Esophagus muscularis mucosa (tissue), 4 donors: ENCODE measurements at regions not wholly inside any gene's neighbourhood (a gene's known extent, or its start where the extent isn't known, plus 50 kb on each side); places are given as distances from the start of the nearest gene placed in this dataset.

Experiments
- DNase-seq: peaks from one replicate; pipeline ENCODE4 v3.0.0-alpha.2; 2017; ENCODE audit errors: extremely low spot score
- H3K27ac ChIP-seq, 4 donors: fragments of 200-600 bp; sonication (generic); replicated peaks in 1 of 4; 1 replicate in 3 of 4; 2 replicates in 1 of 4; pipeline ENCODE4 v1.5.1; 2016 to 2019; ENCODE audit warnings: mild to moderate bottlenecking in 1 of 4
- H3K27me3 ChIP-seq, 4 donors: fragments of 200-600 bp; sonication (generic); one replicate each; pipeline versions ENCODE4 v1.5.1 to v1.6.0; 2016 to 2019
- H3K36me3 ChIP-seq, 4 donors: fragments of 200-600 bp; sonication (generic); one replicate each; pipeline ENCODE4 v1.5.1; 2016 to 2019
- H3K4me1 ChIP-seq, 4 donors: fragments of 200-600 bp; sonication (generic); one replicate each; pipeline ENCODE4 v1.5.1; 2016 to 2019
- H3K4me3 ChIP-seq, 4 donors: fragments of 200-600 bp; sonication (generic); 1 replicate in 2 of 4; 2 replicates in 2 of 4; pipeline ENCODE4 v1.5.1; 2016 to 2019; ENCODE audit warnings: mild to moderate bottlenecking in 4 of 4, moderate library complexity in 1 of 4
- H3K9me3 ChIP-seq, 4 donors: fragments of 200-600 bp; sonication (generic); 1 replicate in 3 of 4; 2 replicates in 1 of 4; pipeline ENCODE4 v1.5.1; 2016 to 2019
- CTCF ChIP-seq, 3 experiments: fragments of 200-600 bp in 2 of 3; fragments of 450-650 bp in 1 of 3; sonication (generic) in 2 of 3; IDR thresholded peaks; one replicate each; pipeline ENCODE4 v1.5.1; 2017 to 2019; ENCODE audit warnings: antibody characterized with exemption in 3 of 3, mild to moderate bottlenecking in 2 of 3, moderate library complexity in 1 of 3
- EP300 ChIP-seq: sonication (generic); formaldehyde crosslinking; IDR thresholded peaks from one replicate; pipeline ENCODE4 v1.6.1; 2017; ENCODE audit warnings: antibody characterized with exemption
- POLR2A ChIP-seq: fragments of 450-650 bp; IDR thresholded peaks from one replicate; pipeline ENCODE4 v1.6.1; 2017; ENCODE audit warnings: antibody characterized with exemption, moderate library complexity, mild to moderate bottlenecking, low read depth
- POLR2AphosphoS5 ChIP-seq, 2 donors: sonication (generic); formaldehyde crosslinking; IDR thresholded peaks; one replicate each; pipeline ENCODE4 v1.6.1; 2017; ENCODE audit warnings: antibody characterized with exemption in 2 of 2
- WGBS: methylation state at CpG from one replicate; pipeline ENCODE4 v1.1.5; 2018; 5-methylcytosine and 5-hydroxymethylcytosine counted together
- intact Hi-C: fragments of 100-400 bp; cut with DNase I; formaldehyde crosslinking; loops from one replicate; pipeline ENCODE4 v1.15.1; 2023

GRCh38 chr3:159922861-159923312, 65.7 kb upstream of the IL12A start:
- no peak for TF ChIP-seq POLR2AphosphoS5 (IDR thresholded peaks at IDR 0.05)
- TF ChIP-seq CTCF (IDR thresholded peaks at IDR 0.05) = no peak
- TF ChIP-seq POLR2A = no peak
- no peak for TF ChIP-seq EP300
- H3K4me1 ChIP-seq = peaks cover 0 to 1% (median under 1%) of the 10 kb centered on the region in 4 donors
- DNase-seq = peak; percentile 70
- no peaks in the 10 kb centered on the region for H3K36me3 ChIP-seq
- intact Hi-C loops = no loop called here
- no peak overlapping the region for H3K27ac ChIP-seq
- WGBS = 79% methylated on average over 4 of the region's 4 CpGs
- H3K9me3 ChIP-seq = no peaks in the 10 kb centered on the region
- H3K27me3 ChIP-seq = no peaks in the 10 kb centered on the region
- no peak overlapping the region for H3K4me3 ChIP-seq

- 87% methylated on average over 7 of the region's 7 CpGs for WGBS
- Histone ChIP-seq H3K4me1 (peaks cover 2 to 6% (median 4%) of the 10 kb centered on the region in 4 donors), H3K27ac (no peak overlapping the region), H3K36me3 (no peaks in the 10 kb centered on the region), H3K27me3 (no peaks in the 10 kb centered on the region), H3K9me3 (no peaks in the 10 kb centered on the region), H3K4me3 (no peak overlapping the region)
- intact Hi-C loops = no loop called here
- no peak for DNase-seq
- TF ChIP-seq POLR2A (no peak), EP300 (no peak)
Observed at GRCh38 chr3:159923336-159923735, 65.3 kb upstream of the IL12A start.

- WGBS = 90% methylated on average over 6 of the region's 6 CpGs
- Histone ChIP-seq H3K9me3 (no peaks in the 10 kb centered on the region), H3K36me3 (no peaks in the 10 kb centered on the region), H3K27me3 (no peaks in the 10 kb centered on the region), H3K4me3 (no peak overlapping the region), H3K27ac (no peak overlapping the region), H3K4me1 (peaks cover 8 to 12% (median 10%) of the 10 kb centered on the region in 4 donors)
- DNase-seq = peak; percentile 74
- no peak for TF ChIP-seq POLR2A
- no peak for TF ChIP-seq EP300
- no peak for TF ChIP-seq CTCF (IDR thresholded peaks at IDR 0.05)
- no peak for TF ChIP-seq POLR2AphosphoS5 (IDR thresholded peaks at IDR 0.05)
- intact Hi-C loops = no loop called here
Observed at GRCh38 chr3:159923956-159924355, 64.7 kb upstream of the IL12A start.

GRCh38 chr3:159924411-159924810, 64.2 kb upstream of the IL12A start:
- WGBS = 86% methylated on average over 1 of the region's 1 CpG
- H3K9me3 ChIP-seq = no peaks in the 10 kb centered on the region
- intact Hi-C loops = no loop called here
- peaks cover 10 to 16% (median 14%) of the 10 kb centered on the region in 4 donors for H3K4me1 ChIP-seq
- TF ChIP-seq CTCF (IDR thresholded peaks at IDR 0.05) (no peak), POLR2AphosphoS5 (IDR thresholded peaks at IDR 0.05) (no peak), POLR2A (no peak), EP300 (no peak)
- no peaks in the 10 kb centered on the region for H3K27me3 ChIP-seq
- DNase-seq = no peak
- H3K36me3 ChIP-seq = no peaks in the 10 kb centered on the region
- H3K4me3 ChIP-seq = no peak overlapping the region
- H3K27ac ChIP-seq = no peak overlapping the region

GRCh38 chr3:159925248-159925647, 63.4 kb upstream of the IL12A start:
- H3K27ac ChIP-seq = no peak overlapping the region
- DNase-seq = peak; percentile 86
- TF ChIP-seq EP300 (no peak), POLR2A (no peak)
- H3K9me3 ChIP-seq = no peaks in the 10 kb centered on the region
- no peaks in the 10 kb centered on the region for H3K36me3 ChIP-seq
- H3K4me3 ChIP-seq = no peak overlapping the region
- H3K27me3 ChIP-seq = no peaks in the 10 kb centered on the region
- intact Hi-C loops = no loop called here
- peaks cover 10 to 21% (median 18%) of the 10 kb centered on the region in 4 donors for H3K4me1 ChIP-seq
- WGBS = 95% methylated on average over 1 of the region's 1 CpG

- DNase-seq = peak; percentile 85
- H3K4me1 ChIP-seq = peaks cover 10 to 21% (median 18%) of the 10 kb centered on the region in 4 donors
- no peaks in the 10 kb centered on the region for H3K27me3 ChIP-seq
- no peaks in the 10 kb centered on the region for H3K36me3 ChIP-seq
- intact Hi-C loops = no loop called here
- WGBS = 90% methylated on average over 5 of the region's 5 CpGs
- H3K4me3 ChIP-seq = no peak overlapping the region
- no peaks in the 10 kb centered on the region for H3K9me3 ChIP-seq
- TF ChIP-seq POLR2AphosphoS5 (IDR thresholded peaks at IDR 0.05) (no peak), EP300 (no peak), POLR2A (no peak), CTCF (IDR thresholded peaks at IDR 0.05) (no peak)
- no peak overlapping the region for H3K27ac ChIP-seq
Observed at GRCh38 chr3:159926573-159926972, 62.1 kb upstream of the IL12A start.
